AG10803 (cell line): ENCODE measurements at regions not wholly inside any gene's neighbourhood (a gene's known extent, or its start where the extent isn't known, plus 50 kb on each side); places are given as distances from the start of the nearest gene placed in this dataset.
"Not testable (repeated sequence)": the region's sequence is repeated elsewhere in the genome, so short reads cannot be mapped to it uniquely, and the experiment has no call there.

Experiments used
- DNase-seq: peaks from one replicate; pipeline ENCODE4 v3.0.0; 2010; ENCODE audit warnings: low read depth
- H3K4me3 ChIP-seq: 2 replicates; pipeline ENCODE4 v1.5.1; 2011; ENCODE audit warnings: mild to moderate bottlenecking, low read length, control low read depth
- CTCF ChIP-seq: conservative IDR thresholded peaks from 2 replicates; pipeline ENCODE4 v1.5.1; 2011; ENCODE audit warnings: mild to moderate bottlenecking, low read length, control low read depth, inconsistent platforms

- DNase-seq, result no peak
- TF ChIP-seq CTCF, result no peak
- no peak overlapping the region for H3K4me3 ChIP-seq
Observed at GRCh38 chr13:103884101-103884723, 818.0 kb upstream of the SLC10A2 start.

GRCh38 chr13:103883698-103884097 is 817.5 kb upstream of the SLC10A2 start:
- no peak overlapping the region for H3K4me3 ChIP-seq
- no peak for TF ChIP-seq CTCF
- DNase-seq, result no peak

GRCh38 chr13:103883164-103883563 is 816.9 kb upstream of the SLC10A2 start:
- TF ChIP-seq CTCF, result peak; percentile 48
- H3K4me3 ChIP-seq, result no peak overlapping the region

GRCh38 chr13:103880146-103880545 is 813.9 kb upstream of the SLC10A2 start:
- not testable (repeated sequence) for DNase-seq, H3K4me3 ChIP-seq

More at GRCh38 chr13:103883164-103883563, 816.9 kb upstream of the SLC10A2 start:
- DNase-seq, result peak; percentile 82

- DNase-seq, result no peak
- TF ChIP-seq CTCF, result no peak
Observed at GRCh38 chr13:103878891-103879605, 812.8 kb upstream of the SLC10A2 start.

GRCh38 chr13:103876571-103876970 is 810.4 kb upstream of the SLC10A2 start:
- peak; percentile 14 for DNase-seq
- no peak overlapping the region for H3K4me3 ChIP-seq
- no peak for TF ChIP-seq CTCF

More at GRCh38 chr13:103878891-103879605, 812.8 kb upstream of the SLC10A2 start:
- no peak overlapping the region for H3K4me3 ChIP-seq

- H3K4me3 ChIP-seq, result no peak overlapping the region
- no peak for TF ChIP-seq CTCF
- DNase-seq, result no peak
Observed at GRCh38 chr13:103873725-103874124, 807.5 kb upstream of the SLC10A2 start.
